Natural killer cell (primary cell): ENCODE measurements at regions not wholly inside any gene's neighbourhood (a gene's known extent, or its start where the extent isn't known, plus 50 kb on each side); places are given as distances from the start of the nearest gene placed in this dataset.

Experiments used
- ATAC-seq, 3 donors: fragments of 150-1000 bp in 2 of 3; fragments of 200-7000 bp in 1 of 3; cut with Tn5 transposase; 1 replicate in 1 of 3; 2 replicates in 2 of 3; pipeline ENCODE4 v1.10.0; 2021; ENCODE audit warnings: mild to moderate bottlenecking in 2 of 3, moderate library complexity in 2 of 3
- DNase-seq, 2 donors: peaks; one replicate each; pipeline versions ENCODE4 v3.0.0 to v3.0.0-alpha.2; 2013 to 2021; ENCODE audit warnings: mixed read lengths in 1 of 2
- H3K27ac ChIP-seq: one replicate; pipeline ENCODE4 v1.5.1; 2013; ENCODE audit warnings: mild to moderate bottlenecking, low read length
- H3K27me3 ChIP-seq: one replicate; pipeline ENCODE4 v1.6.1; 2013; ENCODE audit warnings: low read length; ENCODE audit not compliant: control insufficient read depth, insufficient read depth
- H3K36me3 ChIP-seq: one replicate; pipeline ENCODE4 v1.6.1; 2013; ENCODE audit warnings: low read length; ENCODE audit not compliant: control insufficient read depth, insufficient read depth
- H3K4me1 ChIP-seq: one replicate; pipeline ENCODE4 v1.6.1; 2013; ENCODE audit warnings: low read length; ENCODE audit not compliant: control insufficient read depth, insufficient read depth
- H3K4me3 ChIP-seq: one replicate; pipeline ENCODE4 v1.5.1; 2013; ENCODE audit warnings: low read length
- H3K9me3 ChIP-seq: one replicate; pipeline ENCODE4 v1.6.1; 2013; ENCODE audit warnings: low read length; ENCODE audit not compliant: control insufficient read depth, insufficient read depth
- H3K27ac Mint-ChIP-seq, 2 donors: one replicate each; pipeline ENCODE4 v1.8.0; 2022; ENCODE audit warnings: mild to moderate bottlenecking in 2 of 2, mixed read lengths in 2 of 2, moderate library complexity in 1 of 2
- H3K27me3 Mint-ChIP-seq, 2 donors: one replicate each; pipeline ENCODE4 v1.8.0; 2022; ENCODE audit warnings: low read depth in 2 of 2, mixed read lengths in 2 of 2
- H3K36me3 Mint-ChIP-seq: one replicate; pipeline ENCODE4 v1.8.0; 2022; ENCODE audit warnings: mixed read lengths
- H3K4me1 Mint-ChIP-seq, 2 donors: one replicate each; pipeline ENCODE4 v1.8.0; 2022; ENCODE audit warnings: mixed read lengths in 2 of 2
- H3K4me3 Mint-ChIP-seq: one replicate; pipeline ENCODE4 v1.8.0; 2022; ENCODE audit warnings: mild to moderate bottlenecking, moderate library complexity, mixed read lengths
- H3K9me3 Mint-ChIP-seq, 2 donors: one replicate each; pipeline ENCODE4 v1.8.0; 2022; ENCODE audit warnings: mixed read lengths in 2 of 2
- WGBS: methylation state at CpG from one replicate; pipeline ENCODE4 v1.1.7; 2013; ENCODE audit warnings: missing lambda C conversion rate; ENCODE audit not compliant: insufficient coverage; 5-methylcytosine and 5-hydroxymethylcytosine counted together
- intact Hi-C: fragments of 100-400 bp; cut with micrococcal nuclease; formaldehyde crosslinking; loops from one replicate; pipeline ENCODE4 v1.14.2; 2022
- TF ChIP-seq, protein P1 (sequence below): fragments of 200-600 bp; IDR thresholded peaks from one replicate; pipeline ENCODE4 v1.8.0; 2022; ENCODE audit warnings: antibody characterized with exemption

DNA sequence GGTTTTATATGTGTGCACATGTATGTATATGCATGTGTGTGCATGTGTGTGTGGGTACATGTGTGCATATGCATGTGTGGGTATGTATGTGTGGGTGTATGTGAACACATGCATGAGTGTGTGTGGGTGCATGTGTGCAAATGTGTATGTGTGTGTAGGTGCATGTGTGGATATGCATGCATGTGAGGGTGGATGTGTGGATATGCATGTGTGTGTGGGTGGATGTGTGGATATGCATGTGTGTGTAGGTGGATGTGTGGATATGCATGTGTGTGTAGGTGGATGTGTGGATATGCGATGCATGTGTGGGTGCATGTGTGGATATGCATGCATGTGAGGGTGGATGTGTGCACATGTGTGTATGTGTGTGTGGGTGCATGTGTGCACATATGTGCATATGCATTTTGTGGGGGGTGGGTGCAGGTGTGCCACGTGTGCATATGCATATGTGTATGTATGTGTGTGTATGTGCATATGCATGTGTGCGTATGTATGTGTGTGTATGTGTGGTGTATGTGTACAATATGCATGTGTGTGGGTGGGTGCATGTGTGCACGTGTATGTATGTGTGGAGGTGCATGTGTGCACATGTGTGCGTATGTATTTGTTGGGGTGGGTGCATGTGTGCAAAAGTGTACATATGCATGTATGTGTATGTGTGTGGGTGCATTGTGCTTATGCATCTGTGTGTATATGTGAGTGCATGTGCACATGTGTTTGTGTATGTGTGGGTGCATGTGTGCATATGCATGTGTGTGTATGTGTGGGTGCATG lies 144.2 kb downstream of the GAS1 start:
- H3K4me3 Mint-ChIP-seq = no peak overlapping the region
- no peak for DNase-seq
- intact Hi-C loops = no loop called here
- Histone ChIP-seq H3K4me1 (no peaks in the 10 kb centered on the region), H3K4me3 (no peak overlapping the region), H3K36me3 (no peaks in the 10 kb centered on the region), H3K27ac (no peak overlapping the region), H3K27me3 (no peaks in the 10 kb centered on the region), H3K9me3 (no peaks in the 10 kb centered on the region)
- H3K36me3 Mint-ChIP-seq = no peaks in the 10 kb centered on the region
- TF ChIP-seq, protein P1, sequence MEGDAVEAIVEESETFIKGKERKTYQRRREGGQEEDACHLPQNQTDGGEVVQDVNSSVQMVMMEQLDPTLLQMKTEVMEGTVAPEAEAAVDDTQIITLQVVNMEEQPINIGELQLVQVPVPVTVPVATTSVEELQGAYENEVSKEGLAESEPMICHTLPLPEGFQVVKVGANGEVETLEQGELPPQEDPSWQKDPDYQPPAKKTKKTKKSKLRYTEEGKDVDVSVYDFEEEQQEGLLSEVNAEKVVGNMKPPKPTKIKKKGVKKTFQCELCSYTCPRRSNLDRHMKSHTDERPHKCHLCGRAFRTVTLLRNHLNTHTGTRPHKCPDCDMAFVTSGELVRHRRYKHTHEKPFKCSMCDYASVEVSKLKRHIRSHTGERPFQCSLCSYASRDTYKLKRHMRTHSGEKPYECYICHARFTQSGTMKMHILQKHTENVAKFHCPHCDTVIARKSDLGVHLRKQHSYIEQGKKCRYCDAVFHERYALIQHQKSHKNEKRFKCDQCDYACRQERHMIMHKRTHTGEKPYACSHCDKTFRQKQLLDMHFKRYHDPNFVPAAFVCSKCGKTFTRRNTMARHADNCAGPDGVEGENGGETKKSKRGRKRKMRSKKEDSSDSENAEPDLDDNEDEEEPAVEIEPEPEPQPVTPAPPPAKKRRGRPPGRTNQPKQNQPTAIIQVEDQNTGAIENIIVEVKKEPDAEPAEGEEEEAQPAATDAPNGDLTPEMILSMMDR = no peak
- no peaks in the 10 kb centered on the region for H3K4me1 Mint-ChIP-seq
- peak in 1 of 3 donors; percentile 39 for ATAC-seq
- H3K9me3 Mint-ChIP-seq = peaks cover 0 to 2% of the 10 kb centered on the region in 2 donors
- WGBS = 89% methylated on average over 5 of the region's 5 CpGs
- peaks cover 4 to 12% of the 10 kb centered on the region in 2 donors for H3K27me3 Mint-ChIP-seq
- H3K27ac Mint-ChIP-seq = no peak overlapping the region

DNA sequence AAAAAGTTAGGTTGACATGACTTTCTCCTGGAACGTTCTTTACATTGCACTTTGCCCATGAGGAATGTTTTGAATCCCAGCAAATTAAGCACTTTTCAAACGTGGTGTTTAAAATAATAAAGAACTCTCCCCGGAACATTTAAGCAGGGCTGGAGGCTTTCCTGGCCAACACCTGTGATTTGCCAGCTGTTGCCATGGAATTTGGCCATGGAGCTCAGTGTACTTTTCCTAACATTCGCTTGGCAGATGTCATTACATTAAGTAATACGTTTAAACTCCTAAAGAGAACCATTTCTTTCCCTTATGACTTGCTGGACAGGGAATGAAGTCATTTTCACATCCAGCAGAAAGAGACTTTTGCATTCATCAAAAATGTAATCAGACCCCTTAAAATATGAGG lies 146.1 kb downstream of the GAS1 start:
- TF ChIP-seq, protein P1 = no peak
- ATAC-seq (no peak), DNase-seq (no peak)
- peaks cover 0 to 2% of the 10 kb centered on the region in 2 donors for H3K9me3 Mint-ChIP-seq
- H3K4me3 Mint-ChIP-seq = no peak overlapping the region
- H3K4me1 ChIP-seq = no peaks in the 10 kb centered on the region
- no peaks in the 10 kb centered on the region for H3K36me3 Mint-ChIP-seq
- H3K27me3 ChIP-seq = no peaks in the 10 kb centered on the region
- H3K27ac Mint-ChIP-seq = no peak overlapping the region
- no peaks in the 10 kb centered on the region for H3K9me3 ChIP-seq
- intact Hi-C loops = no loop called here
- 70% methylated on average over 5 of the region's 5 CpGs for WGBS
- no peak overlapping the region for H3K4me3 ChIP-seq
- peaks cover 4 to 12% of the 10 kb centered on the region in 2 donors for H3K27me3 Mint-ChIP-seq
- H3K4me1 Mint-ChIP-seq = no peaks in the 10 kb centered on the region
- no peaks in the 10 kb centered on the region for H3K36me3 ChIP-seq
- no peak overlapping the region for H3K27ac ChIP-seq

DNA sequence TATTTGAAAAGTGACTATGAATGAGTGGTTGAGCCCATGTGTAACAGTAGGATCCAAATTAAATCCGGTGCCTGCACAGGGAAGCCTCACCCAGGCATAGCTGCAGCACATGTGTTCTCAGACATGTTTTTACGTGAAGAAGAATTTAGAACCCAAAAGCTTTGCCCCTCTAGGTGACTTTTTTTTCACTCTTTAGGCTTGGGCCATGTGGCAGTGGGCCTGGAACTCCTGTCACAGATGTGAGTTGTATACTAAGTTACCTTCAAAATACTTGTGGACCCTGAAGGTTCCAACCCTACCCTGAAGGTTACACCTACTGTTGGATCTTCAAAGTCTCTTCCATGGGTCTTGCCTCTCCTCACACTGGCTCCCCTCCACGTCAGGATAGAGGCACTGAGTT lies 146.6 kb downstream of the GAS1 start:
- ATAC-seq (no peak), DNase-seq (no peak)
- Histone ChIP-seq H3K27me3 (no peaks in the 10 kb centered on the region), H3K9me3 (no peaks in the 10 kb centered on the region), H3K4me3 (no peak overlapping the region), H3K27ac (no peak overlapping the region), H3K4me1 (no peaks in the 10 kb centered on the region), H3K36me3 (no peaks in the 10 kb centered on the region)
- Mint-ChIP-seq H3K27ac (no peak overlapping the region), H3K27me3 (peaks cover 4 to 12% of the 10 kb centered on the region in 2 donors), H3K9me3 (peaks cover 0 to 2% of the 10 kb centered on the region in 2 donors), H3K4me1 (no peaks in the 10 kb centered on the region), H3K36me3 (no peaks in the 10 kb centered on the region), H3K4me3 (no peak overlapping the region)
- intact Hi-C loops = no loop called here
- TF ChIP-seq, protein P1 = no peak
- 63% methylated on average over 3 of the region's 3 CpGs for WGBS

DNA sequence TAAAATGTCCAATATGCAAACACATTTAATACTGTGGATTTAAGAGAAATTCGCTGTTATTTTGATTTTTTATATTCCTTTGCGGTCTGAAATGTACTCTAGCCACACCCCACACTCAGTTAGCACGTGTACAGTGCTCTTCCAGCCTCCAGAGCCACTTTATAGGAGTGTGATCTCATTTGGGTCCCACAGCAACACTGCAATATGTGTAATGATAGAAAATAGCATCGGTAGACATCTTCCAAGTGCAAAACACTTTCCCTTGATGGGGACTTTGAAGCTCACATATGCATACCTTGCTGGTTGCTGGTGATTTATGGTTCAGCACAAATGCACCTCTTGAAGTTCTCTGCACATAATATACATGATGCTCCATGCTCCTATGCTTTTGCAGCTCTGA lies 148.3 kb downstream of the GAS1 start:
- H3K9me3 Mint-ChIP-seq = peaks cover 0 to 2% of the 10 kb centered on the region in 2 donors
- H3K4me3 Mint-ChIP-seq = no peak overlapping the region
- DNase-seq (no peak), ATAC-seq (no peak)
- H3K27ac ChIP-seq = no peak overlapping the region
- H3K9me3 ChIP-seq = no peaks in the 10 kb centered on the region
- intact Hi-C loops = no loop called here
- H3K27ac Mint-ChIP-seq = no peak overlapping the region
- TF ChIP-seq, protein P1 = no peak
- peaks cover 3 to 5% of the 10 kb centered on the region in 2 donors for H3K27me3 Mint-ChIP-seq
- H3K36me3 ChIP-seq = no peaks in the 10 kb centered on the region
- H3K4me3 ChIP-seq = no peak overlapping the region
- H3K4me1 Mint-ChIP-seq = no peaks in the 10 kb centered on the region
- no peaks in the 10 kb centered on the region for H3K27me3 ChIP-seq
- H3K36me3 Mint-ChIP-seq = no peaks in the 10 kb centered on the region
- 72% methylated on average over 2 of the region's 4 CpGs for WGBS
- H3K4me1 ChIP-seq = no peaks in the 10 kb centered on the region
